CD14-positive monocyte (primary cell): ENCODE measurements at regions not wholly inside any gene's neighbourhood (a gene's known extent, or its start where the extent isn't known, plus 50 kb on each side); places are given as distances from the start of the nearest gene placed in this dataset.

Experiments used
- DNase-seq, 3 donors: peaks; one replicate each; pipeline ENCODE4 v3.0.0-alpha.2; 2011 to 2022
- H2AFZ ChIP-seq: 2 replicates; pipeline ENCODE4 v1.6.0; 2012; ENCODE audit warnings: mild to moderate bottlenecking, low read depth, low read length, inconsistent platforms; ENCODE audit not compliant: insufficient read depth, poor library complexity, severe bottlenecking
- H3K27ac ChIP-seq, 2 donors: 1 replicate in 1 of 2; 2 replicates in 1 of 2; pipeline ENCODE4 v1.5.1; 2012 to 2013; ENCODE audit warnings: low read length in 2 of 2, control low read depth in 1 of 2, inconsistent platforms in 1 of 2, low read depth in 1 of 2, mild to moderate bottlenecking in 1 of 2
- H3K27me3 ChIP-seq, 2 donors: one replicate each; pipeline versions ENCODE4 v1.6.0 to v1.6.1; 2011 to 2013; ENCODE audit warnings: low read length in 2 of 2; ENCODE audit not compliant: control insufficient read depth in 2 of 2, insufficient read depth in 2 of 2
- H3K36me3 ChIP-seq, 2 donors: replicated peaks in 1 of 2; 1 replicate in 1 of 2; 2 replicates in 1 of 2; pipeline versions ENCODE4 v1.5.1 to v1.6.1; 2012 to 2013; ENCODE audit warnings: low read length in 2 of 2, control low read depth in 1 of 2, inconsistent platforms in 1 of 2, mild to moderate bottlenecking in 1 of 2; ENCODE audit not compliant: insufficient read depth in 2 of 2, control insufficient read depth in 1 of 2
- H3K4me1 ChIP-seq, 2 donors: 1 replicate in 1 of 2; 2 replicates in 1 of 2; pipeline versions ENCODE4 v1.5.1 to v1.6.1; 2012 to 2013; ENCODE audit warnings: low read length in 2 of 2, control low read depth in 1 of 2, inconsistent platforms in 1 of 2, mild to moderate bottlenecking in 1 of 2, moderate library complexity in 1 of 2; ENCODE audit not compliant: insufficient read depth in 2 of 2, control insufficient read depth in 1 of 2
- H3K4me2 ChIP-seq: replicated peaks from 2 replicates; pipeline ENCODE3; 2012; ENCODE audit warnings: low read length, moderate library complexity, mild to moderate bottlenecking; ENCODE audit not compliant: poor library complexity, severe bottlenecking; ENCODE audit errors: extremely low read depth
- H3K4me3 ChIP-seq, 3 experiments: fragments of 200-600 bp in 1 of 3; sonication (generic) in 1 of 3; replicated peaks in 1 of 3; 1 replicate in 2 of 3; 2 replicates in 1 of 3; pipeline ENCODE4 v1.5.1; 2011 to 2013; ENCODE audit warnings: low read length in 3 of 3, mild to moderate bottlenecking in 3 of 3, control low read depth in 2 of 3, low read depth in 2 of 3, inconsistent platforms in 1 of 3, moderate library complexity in 1 of 3
- H3K79me2 ChIP-seq: 2 replicates; pipeline ENCODE4 v1.6.0; 2012; ENCODE audit warnings: mild to moderate bottlenecking, control low read depth, inconsistent platforms, low read length, moderate library complexity; ENCODE audit not compliant: insufficient read depth
- H3K9ac ChIP-seq: 2 replicates; pipeline ENCODE4 v1.6.0; 2017; ENCODE audit warnings: low read length, mild to moderate bottlenecking; ENCODE audit not compliant: insufficient read depth, poor library complexity, severe bottlenecking
- H3K9me3 ChIP-seq, 2 donors: replicated peaks in 1 of 2; 1 replicate in 1 of 2; 2 replicates in 1 of 2; pipeline versions ENCODE4 v1.5.1 to v1.6.1; 2012 to 2013; ENCODE audit warnings: low read length in 2 of 2, control low read depth in 1 of 2; ENCODE audit not compliant: control insufficient read depth in 1 of 2, insufficient read depth in 1 of 2
- H4K20me1 ChIP-seq: 2 replicates; pipeline ENCODE4 v1.6.0; 2012; ENCODE audit warnings: mild to moderate bottlenecking, low read length, control low read depth, moderate library complexity; ENCODE audit not compliant: insufficient read depth
- H3K27ac Mint-ChIP-seq, 7 donors: one replicate each; pipeline ENCODE4 v1.8.0; 2020; ENCODE audit warnings: mild to moderate bottlenecking in 7 of 7, mixed read lengths in 7 of 7, moderate library complexity in 6 of 7, inconsistent platforms in 2 of 7
- H3K27me3 Mint-ChIP-seq, 3 donors: one replicate each; pipeline ENCODE4 v1.8.0; 2021 to 2022; ENCODE audit warnings: low read depth in 3 of 3, mild to moderate bottlenecking in 3 of 3, mixed read lengths in 3 of 3, moderate library complexity in 3 of 3, inconsistent platforms in 1 of 3
- H3K36me3 Mint-ChIP-seq, 2 donors: one replicate each; pipeline ENCODE4 v1.8.0; 2020; ENCODE audit warnings: mixed read lengths in 2 of 2, inconsistent platforms in 1 of 2, mild to moderate bottlenecking in 1 of 2
- H3K4me1 Mint-ChIP-seq: one replicate; pipeline ENCODE4 v1.8.0; 2020; ENCODE audit warnings: mild to moderate bottlenecking, mixed read lengths
- H3K4me3 Mint-ChIP-seq, 2 donors: one replicate each; pipeline ENCODE4 v1.8.0; 2020; ENCODE audit warnings: mild to moderate bottlenecking in 2 of 2, mixed read lengths in 2 of 2, moderate library complexity in 1 of 2
- H3K9me3 Mint-ChIP-seq, 7 donors: one replicate each; pipeline ENCODE4 v1.8.0; 2020 to 2022; ENCODE audit warnings: mixed read lengths in 7 of 7, mild to moderate bottlenecking in 6 of 7, moderate library complexity in 6 of 7, inconsistent platforms in 2 of 7
- CTCF ChIP-seq: fragments of 200-600 bp; IDR thresholded peaks from one replicate; pipeline ENCODE4 v1.8.0; 2022; ENCODE audit warnings: antibody characterized with exemption, mild to moderate bottlenecking
- WGBS: methylation state at CpG from one replicate; pipeline ENCODE4 v1.1.5; 2013; ENCODE audit warnings: missing lambda C conversion rate; ENCODE audit not compliant: insufficient coverage; 5-methylcytosine and 5-hydroxymethylcytosine counted together
- intact Hi-C, 2 donors: fragments of 100-400 bp; cut with micrococcal nuclease; formaldehyde crosslinking; loops; one replicate each; pipeline versions ENCODE4 v1.15.0 to v1.15.1; 2023

GRCh38 chr16:73756289-73757178, 540.1 kb upstream of the PSMD7 start:
- no peak overlapping the region for H3K27ac ChIP-seq
- H3K27me3 ChIP-seq: no peaks in the 10 kb centered on the region
- no peaks in the 10 kb centered on the region for H3K36me3 Mint-ChIP-seq
- no peaks in the 10 kb centered on the region for H3K4me1 Mint-ChIP-seq
- H3K9me3 Mint-ChIP-seq: peaks cover 0 to 9% (median 4%) of the 10 kb centered on the region in 7 donors
- H3K27ac Mint-ChIP-seq: no peak overlapping the region
- no peak for DNase-seq
- 92% methylated on average over 7 of the region's 16 CpGs for WGBS
- peaks cover 0 to 2% of the 10 kb centered on the region in 2 donors for H3K9me3 ChIP-seq
- TF ChIP-seq CTCF: no peak
- no peak overlapping the region for H2AFZ ChIP-seq
- no peaks in the 10 kb centered on the region for H4K20me1 ChIP-seq
- no peaks in the 10 kb centered on the region for H3K36me3 ChIP-seq
- intact Hi-C loops: no loop called here
- H3K4me2 ChIP-seq: no peak overlapping the region
- H3K4me3 ChIP-seq: no peak overlapping the region
- no peaks in the 10 kb centered on the region for H3K4me1 ChIP-seq
- peaks cover 0 to 5% (median 0%) of the 10 kb centered on the region in 3 donors for H3K27me3 Mint-ChIP-seq
- no peak overlapping the region for H3K9ac ChIP-seq
- H3K79me2 ChIP-seq: no peaks in the 10 kb centered on the region
- H3K4me3 Mint-ChIP-seq: no peak overlapping the region

GRCh38 chr16:73753931-73754330, 542.7 kb upstream of the PSMD7 start:
- TF ChIP-seq CTCF: no peak
- Histone ChIP-seq H3K79me2 (no peaks in the 10 kb centered on the region), H3K9me3 (peaks cover 0 to 2% of the 10 kb centered on the region in 2 donors), H3K9ac (no peak overlapping the region), H3K36me3 (no peaks in the 10 kb centered on the region), H3K4me3 (no peak overlapping the region), H3K4me2 (no peak overlapping the region), H3K27me3 (no peaks in the 10 kb centered on the region), H3K27ac (no peak overlapping the region), H4K20me1 (no peaks in the 10 kb centered on the region), H3K4me1 (no peaks in the 10 kb centered on the region), H2AFZ (no peak overlapping the region)
- H3K4me3 Mint-ChIP-seq: no peak overlapping the region
- intact Hi-C loops: no loop called here
- WGBS: no CpG with 5 or more reads among the region's 3 CpGs
- DNase-seq: no peak
- H3K4me1 Mint-ChIP-seq: no peaks in the 10 kb centered on the region
- H3K9me3 Mint-ChIP-seq: peaks cover 0 to 9% (median 5%) of the 10 kb centered on the region in 7 donors
- H3K27ac Mint-ChIP-seq: no peak overlapping the region
- no peaks in the 10 kb centered on the region for H3K36me3 Mint-ChIP-seq
- H3K27me3 Mint-ChIP-seq: peaks cover 0 to 5% (median 0%) of the 10 kb centered on the region in 3 donors
